HG03066 (cell line): ENCODE measurements at regions not wholly inside any gene's neighbourhood (a gene's known extent, or its start where the extent isn't known, plus 50 kb on each side); places are given as distances from the start of the nearest gene placed in this dataset.
"Not testable (repeated sequence)": the region's sequence is repeated elsewhere in the genome, so short reads cannot be mapped to it uniquely, and the experiment has no call there.

Source experiments
- ATAC-seq: cut with Tn5 transposase; IDR thresholded peaks from one replicate; pipeline ENCODE4 v1.9.1; 2021; ENCODE audit warnings: low read depth; ENCODE audit not compliant: unreplicated experiment

DNA sequence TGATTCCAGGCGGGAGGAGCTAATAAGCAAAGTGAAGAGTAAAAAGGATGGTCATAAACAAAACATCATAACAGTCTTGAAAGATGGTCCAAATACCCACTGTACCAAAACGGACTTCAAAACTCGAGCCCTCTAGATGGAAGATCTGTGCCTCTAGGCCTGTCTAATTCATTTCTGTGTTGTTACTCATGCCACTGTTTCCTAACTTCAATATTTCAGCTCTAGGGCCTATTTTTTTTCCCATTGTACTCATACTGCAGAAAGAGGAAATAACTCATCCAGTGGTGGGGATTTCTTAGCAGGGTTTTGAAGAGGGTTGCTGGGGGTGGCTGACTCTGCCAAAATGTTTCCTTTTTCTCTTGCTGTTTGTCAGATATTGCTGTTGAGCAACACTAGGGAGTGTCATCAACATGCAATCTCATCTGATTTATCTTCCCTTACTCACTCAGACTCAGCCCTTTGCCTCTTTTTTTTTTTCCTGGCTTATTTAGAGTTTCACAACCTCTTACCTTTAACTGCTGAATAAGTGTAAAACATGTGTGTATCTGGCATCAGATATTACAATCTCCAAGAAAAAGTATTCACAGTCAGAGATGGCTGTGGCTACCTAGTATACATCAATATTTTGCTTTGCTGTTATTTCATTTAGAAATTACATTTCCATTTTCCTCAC, 189.6 kb downstream of the DUSP6 start:
- ATAC-seq, result no peak

GRCh38 chr12:89161557-89161956, 190.7 kb downstream of the DUSP6 start:
- ATAC-seq, result no peak

DNA sequence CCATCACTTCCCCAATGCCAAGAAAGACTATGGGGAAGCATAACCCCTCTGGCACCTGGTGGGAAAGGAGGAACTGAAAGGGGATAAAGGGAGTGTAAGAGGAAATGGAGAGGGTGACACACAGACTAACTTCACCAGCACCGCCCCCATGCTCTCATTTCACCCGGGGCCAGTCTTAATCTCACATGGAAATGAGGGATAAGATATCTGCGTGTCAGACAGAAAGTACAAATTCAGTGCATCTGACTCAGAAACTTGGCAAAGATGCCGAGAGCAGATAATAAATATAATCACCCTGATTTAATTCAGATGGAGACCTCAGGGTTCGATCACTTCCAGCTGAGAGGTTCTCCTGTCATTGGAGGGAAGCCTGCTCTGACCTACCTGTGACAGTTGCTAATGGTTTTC, 191.6 kb downstream of the DUSP6 start:
- no peak for ATAC-seq

DNA sequence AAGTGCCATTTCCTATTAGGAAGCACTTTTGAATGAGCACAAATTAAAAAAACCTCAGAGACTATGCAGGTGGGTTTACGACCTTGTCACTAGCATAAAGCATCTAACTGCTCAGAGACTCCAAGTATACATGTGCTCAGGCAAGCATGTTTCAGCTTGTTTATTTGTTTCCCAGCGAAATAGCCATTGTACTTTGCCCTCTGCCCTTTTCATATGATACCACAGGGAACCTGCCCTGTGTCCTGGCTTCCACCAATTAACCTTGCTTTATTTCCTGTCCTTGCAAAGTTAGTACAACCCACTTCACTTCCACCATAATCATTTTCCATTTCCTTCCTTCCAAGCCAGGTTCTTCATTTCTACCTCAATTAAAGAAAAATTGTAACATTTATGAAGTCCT, 194.9 kb downstream of the DUSP6 start:
- ATAC-seq, result no peak

- ATAC-seq, result no peak
Observed at GRCh38 chr12:89156862-89157262, 195.4 kb downstream of the DUSP6 start.

DNA sequence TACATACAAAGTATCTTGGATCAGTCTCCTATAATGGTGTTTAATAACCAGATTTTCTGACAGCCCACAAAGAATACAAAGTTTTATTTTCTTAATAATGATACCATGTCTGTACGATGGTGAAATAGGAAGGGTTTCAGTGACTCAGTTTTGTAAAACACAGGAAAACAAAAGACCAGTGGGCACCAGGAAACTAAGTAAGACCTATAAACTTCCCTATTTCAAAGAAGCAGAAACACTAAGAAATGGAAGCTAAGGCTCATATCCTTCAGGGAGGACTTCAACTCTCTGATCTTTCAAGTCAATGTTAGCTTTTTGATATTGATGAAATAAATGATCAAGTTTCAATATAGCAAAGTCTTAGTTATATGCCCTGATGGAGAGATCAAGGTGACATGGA, 196.0 kb downstream of the DUSP6 start:
- ATAC-seq, result no peak

DNA sequence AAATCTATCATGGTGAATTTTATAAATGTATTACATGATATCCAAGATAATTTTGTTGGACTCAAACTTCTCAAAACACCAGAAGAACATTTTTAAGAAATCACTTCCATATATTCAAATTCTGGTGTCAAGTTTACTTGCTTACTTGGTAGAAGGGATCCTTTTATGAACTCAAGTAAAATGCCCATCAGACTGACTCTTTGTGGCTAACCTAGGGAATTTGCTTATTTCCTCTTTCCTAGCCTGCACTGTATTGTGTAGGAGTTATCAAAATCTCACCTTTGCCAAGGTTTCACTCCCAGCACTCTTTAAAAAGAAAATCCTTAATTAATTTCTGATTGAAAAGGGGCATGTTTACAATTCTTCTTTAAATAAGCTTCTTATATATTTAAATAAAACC, 196.5 kb downstream of the DUSP6 start:
- ATAC-seq, result no peak

DNA sequence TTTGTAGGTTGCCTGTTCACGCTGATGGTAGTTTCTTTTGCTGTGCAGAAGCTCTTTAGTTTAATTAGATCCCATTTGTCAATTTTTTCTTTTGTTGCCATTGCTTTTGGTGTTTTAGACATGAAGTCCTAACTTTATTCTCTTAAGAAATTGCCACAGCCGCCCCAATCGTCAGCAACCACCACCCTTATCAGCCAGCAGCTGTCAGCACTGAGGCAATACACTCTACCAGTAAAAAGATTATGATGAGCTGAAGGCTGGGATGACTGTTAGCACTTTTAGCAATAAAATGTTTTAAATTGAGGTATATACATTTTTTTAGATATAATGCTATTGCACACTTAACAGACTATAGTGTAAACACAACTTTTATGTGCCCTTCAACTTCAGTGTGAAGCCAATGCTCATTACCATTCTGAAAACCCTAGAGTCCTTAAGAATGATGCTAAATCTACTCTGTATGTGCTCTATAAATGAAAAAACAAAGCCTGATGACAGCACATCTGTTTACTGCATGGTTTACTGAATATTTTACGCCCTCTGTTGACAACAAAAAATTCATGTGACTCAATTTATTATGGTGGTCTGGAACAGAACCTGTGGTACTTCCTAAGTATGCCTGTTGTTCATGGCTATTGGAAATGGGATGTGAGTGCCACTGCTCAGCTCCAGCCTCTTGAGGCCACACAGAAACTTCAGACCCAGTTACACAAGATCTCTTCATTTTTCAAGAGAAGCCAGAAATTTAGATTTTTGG, 197.4 kb downstream of the DUSP6 start:
- ATAC-seq, result no peak

- no peak for ATAC-seq
Observed at GRCh38 chr12:89153341-89153740, 199.0 kb downstream of the DUSP6 start.

DNA sequence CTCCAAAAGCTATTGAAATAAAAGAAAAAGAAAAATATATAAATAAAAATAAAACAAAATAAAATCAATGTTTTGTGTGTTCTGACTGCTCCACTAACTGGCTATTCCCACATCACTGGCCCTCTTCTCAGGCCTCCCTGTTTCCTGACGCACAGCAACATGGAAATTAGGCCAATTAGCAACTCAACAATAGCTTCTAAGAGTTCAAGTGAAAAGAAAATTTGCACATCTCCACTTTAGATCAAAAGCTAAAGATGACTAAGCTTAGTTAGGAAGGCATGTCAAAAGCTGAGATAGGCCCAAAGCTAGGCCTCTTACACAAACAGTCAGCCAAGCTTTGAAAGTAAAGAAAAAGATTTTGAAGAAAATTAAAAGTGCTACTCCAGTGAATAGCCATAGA, 200.8 kb downstream of the DUSP6 start:
- ATAC-seq, result no peak

DNA sequence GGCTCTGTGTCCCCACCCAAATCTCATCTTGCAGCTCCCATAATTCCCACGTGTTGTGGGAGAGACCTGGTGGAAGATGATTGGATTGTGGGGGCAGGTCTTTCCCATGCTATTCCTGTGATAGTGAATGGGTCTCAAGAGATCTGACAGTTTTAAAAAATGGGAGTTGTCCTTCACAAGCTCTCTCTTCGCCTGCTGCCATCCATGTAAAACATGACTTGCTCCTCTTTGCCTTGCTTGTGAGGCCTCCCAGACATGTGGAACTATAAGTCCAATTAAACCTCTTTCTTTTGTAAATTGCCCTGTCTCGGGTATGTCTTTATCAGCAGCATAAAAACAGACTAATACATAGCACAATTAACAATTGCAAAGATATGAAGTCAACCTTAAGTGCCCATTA, 201.5 kb downstream of the DUSP6 start:
- ATAC-seq, result not testable (repeated sequence)

DNA sequence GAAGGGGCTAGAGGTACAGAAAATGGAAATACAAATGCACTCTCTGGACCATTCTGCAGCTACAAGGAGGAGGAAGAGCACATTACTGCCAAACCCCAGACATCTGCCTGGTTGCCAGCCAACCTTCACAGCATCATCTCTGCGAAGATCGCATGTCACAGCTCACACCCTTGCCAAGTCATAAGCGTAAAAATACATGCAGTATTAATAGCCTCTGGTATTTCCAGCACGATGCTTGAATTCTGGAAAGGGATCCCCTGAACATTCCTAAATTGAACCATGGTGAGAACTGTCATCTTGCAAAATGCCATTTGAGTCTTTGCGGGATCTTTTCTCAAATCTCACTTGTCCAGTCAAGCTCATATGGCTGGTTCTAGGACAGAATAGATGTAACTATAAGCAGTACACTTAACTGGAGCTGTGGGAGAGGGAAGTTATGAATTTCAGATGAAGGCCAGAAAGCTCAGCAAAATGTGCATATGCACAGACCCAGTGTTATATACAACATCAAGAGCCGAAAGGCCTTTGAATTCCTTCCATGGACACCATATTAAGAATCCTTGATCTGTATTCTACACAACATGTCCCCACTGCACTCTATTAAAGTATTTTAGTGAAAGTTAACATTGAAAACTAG, 211.6 kb downstream of the DUSP6 start:
- ATAC-seq, result no peak

DNA sequence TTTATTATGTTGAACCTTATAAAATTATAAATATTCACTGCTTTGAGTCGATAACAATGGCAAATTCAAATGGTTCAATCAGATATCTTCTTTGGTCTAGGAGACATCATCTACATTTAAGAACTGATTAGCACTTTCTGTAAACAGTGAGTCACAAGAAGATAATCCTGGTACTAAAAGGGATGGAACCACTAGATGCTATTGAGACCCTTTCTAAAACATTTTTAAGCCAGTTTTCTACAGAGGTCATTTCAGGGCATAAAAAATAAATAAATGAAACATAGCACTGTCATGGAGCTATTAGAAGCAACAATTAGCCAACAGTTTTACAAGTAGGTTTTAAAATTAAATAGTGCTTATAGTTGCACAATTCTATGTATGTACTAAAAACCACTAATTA, 212.2 kb downstream of the DUSP6 start:
- ATAC-seq, result no peak

DNA sequence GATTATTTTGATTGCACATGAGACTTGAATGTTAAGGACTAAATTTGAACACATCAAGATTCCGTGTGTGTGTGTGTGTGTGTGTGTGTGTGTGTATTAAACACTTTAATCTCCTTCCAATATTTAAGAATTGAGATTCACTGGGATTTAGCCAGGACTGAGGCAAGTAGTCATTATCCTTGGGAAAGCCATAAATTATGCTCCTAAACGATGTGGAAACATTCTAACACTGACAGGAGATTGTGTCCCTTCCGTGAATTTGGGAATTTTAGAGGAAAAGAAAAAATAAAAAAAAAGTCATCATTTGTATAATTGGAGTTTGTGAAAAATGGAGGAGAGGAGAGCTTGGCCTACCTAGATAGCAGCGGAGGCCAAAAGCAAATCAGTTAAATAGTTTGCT, 212.9 kb downstream of the DUSP6 start:
- ATAC-seq, result no peak

DNA sequence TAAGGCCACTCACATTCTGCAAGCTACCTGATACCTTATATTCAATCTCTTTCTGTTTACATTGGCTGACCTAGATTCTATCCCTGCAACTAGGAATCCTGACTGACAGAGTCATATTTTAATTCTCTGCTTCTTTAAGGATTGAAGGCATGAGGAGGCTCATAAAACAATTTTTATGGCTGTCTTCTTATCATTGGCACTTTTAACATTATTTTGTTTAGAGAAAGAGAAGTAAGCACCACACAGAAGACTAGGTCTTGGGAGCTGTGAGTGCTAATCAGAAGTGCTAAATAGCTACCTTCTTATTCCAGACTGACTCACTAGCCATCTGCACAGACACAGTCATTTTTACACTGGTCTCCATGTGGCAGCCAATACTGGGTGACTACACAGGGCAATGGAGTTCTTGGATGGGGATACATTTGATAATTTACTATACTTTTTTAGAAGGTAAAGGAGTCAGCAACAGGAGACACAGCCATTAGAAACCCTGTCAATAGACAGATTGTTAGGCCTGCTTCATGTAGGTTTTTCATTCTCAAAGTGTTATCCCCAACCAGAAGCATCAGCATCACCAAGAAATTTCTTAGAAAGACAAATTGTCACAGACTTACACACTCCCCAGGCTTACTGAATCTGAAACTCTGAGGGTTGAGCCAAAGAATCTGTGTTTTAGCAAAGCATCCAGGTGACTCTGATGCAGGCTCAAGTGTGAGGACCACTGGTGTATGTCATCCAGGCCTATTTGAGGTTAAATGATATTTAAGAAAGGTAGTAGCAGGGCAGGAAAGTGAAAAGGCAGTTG, 214.1 kb downstream of the DUSP6 start:
- ATAC-seq, result no peak

GRCh38 chr12:89135976-89136634, 216.2 kb downstream of the DUSP6 start:
- ATAC-seq, result no peak

DNA sequence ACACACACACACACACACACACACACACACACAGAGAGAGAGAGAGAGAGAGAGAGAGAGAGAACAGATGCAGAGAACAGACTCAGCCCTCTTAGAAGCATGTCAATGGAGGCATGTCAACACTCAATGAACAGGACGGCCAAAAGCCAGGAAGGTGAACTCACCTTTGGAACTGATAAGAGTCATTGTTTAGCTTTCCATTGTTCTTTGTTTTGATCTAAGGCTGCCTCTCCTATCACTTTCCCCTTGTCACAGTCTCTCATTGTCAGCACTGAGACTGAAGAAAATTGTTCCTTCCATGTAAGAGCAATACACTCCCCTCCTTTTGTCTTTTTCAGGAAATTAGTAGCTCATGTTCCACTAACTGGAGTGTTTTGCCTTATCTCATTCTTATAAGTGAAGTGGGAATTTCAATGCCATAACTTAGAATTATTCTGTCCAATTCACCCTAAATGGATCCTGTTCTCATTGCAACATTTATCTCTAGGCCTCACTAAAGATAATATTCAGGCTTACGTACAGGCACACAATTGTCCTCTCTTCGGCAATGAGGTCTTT, 218.0 kb downstream of the DUSP6 start:
- no peak for ATAC-seq

DNA sequence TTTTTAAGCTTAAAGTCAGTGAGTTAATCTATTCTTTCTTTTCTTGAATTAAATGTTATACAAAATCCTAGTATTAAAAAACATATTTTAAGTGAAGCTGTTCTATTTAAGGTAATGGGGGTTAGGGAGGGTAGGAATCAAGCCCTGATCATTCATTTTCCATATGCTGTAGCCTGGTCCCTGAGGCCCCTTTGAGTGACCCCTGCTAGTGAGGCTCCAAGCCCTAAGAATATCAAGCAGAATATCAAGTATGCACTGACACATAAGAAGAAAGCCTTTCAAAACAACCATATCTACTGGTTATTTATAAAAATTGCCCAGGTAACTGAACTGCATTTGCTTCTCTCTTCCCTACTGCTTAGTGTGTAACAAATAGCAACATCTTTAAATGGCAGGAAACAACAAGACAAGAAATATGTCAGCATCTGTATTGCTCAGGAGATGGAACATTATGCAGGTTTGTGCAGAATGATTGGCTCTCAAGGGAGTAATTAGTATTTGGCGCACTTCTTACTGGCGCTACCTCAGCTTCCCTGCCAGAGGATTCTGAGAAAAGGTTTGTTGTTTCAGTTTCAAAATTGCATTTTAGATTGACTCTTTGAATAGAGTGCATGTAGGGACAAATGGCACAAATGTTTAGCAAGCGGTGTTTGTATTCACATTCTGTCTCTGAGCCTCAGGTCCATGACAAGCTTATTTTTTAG, 223.0 kb downstream of the DUSP6 start:
- no peak for ATAC-seq

DNA sequence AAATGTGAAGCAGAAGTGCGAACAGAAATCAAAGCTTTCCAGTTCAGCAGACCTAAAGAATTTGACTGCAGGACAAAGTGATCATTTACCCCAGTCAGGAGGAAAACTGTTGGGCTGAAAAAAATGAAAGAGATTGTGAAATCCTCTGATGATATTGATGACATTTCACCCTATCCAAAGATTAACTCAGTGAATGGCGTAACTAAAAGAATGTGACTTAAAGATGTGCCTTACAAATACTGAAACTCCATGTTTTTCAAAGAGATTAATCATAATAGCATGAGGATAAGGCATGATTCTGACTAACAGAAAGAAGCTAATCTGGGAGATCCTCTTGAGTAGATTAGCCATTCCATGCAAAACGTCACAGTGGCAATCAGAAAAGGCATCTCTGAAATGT, 225.6 kb downstream of the DUSP6 start:
- ATAC-seq, result no peak

DNA sequence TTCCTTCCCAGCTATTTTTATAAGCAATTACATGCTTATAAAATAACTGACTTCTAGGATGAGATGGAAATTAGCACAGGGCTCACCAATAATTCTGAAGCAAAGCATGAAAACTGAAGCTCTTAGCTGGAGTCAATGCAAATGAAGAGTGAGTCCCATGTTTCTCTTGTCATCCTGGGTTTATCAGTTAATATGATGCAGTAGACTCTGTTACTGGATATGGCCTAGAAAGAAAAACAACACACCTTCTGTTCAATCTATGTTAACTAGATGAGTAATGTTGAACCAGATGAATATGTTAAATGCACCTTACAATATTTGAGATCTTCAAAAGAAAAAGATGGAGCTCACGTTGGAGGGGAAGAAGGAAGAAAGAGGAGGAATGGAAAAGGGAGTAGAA, 229.4 kb downstream of the DUSP6 start:
- ATAC-seq, result no peak
